HG02870 (cell line): ENCODE measurements at regions not wholly inside any gene's neighbourhood (a gene's known extent, or its start where the extent isn't known, plus 50 kb on each side); places are given as distances from the start of the nearest gene placed in this dataset.

Source experiments
- ATAC-seq: cut with Tn5 transposase; IDR thresholded peaks from one replicate; pipeline ENCODE4 v1.9.1; 2021; ENCODE audit warnings: mild to moderate bottlenecking, moderate library complexity; ENCODE audit not compliant: unreplicated experiment

DNA sequence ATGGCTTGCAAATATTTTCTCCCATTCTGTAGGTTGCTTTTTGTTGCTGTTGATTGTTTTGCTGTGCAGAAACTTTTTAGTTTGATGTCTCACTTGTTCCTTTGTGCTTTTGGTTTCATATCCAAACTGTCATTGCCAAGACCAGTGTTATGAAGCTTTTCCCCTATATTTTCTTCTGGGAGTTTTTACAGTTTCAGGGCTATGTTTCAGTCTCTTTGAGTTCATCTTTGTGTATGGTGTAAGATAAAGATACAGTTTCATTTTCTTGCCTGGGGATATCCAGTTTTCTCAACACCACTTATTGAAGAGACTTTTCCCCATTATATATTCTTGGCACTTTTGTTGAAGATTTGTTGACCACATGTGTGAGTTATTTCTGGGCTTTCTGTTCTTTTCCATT, 139.9 kb downstream of the MRPL57 start:
- no peak for ATAC-seq

DNA sequence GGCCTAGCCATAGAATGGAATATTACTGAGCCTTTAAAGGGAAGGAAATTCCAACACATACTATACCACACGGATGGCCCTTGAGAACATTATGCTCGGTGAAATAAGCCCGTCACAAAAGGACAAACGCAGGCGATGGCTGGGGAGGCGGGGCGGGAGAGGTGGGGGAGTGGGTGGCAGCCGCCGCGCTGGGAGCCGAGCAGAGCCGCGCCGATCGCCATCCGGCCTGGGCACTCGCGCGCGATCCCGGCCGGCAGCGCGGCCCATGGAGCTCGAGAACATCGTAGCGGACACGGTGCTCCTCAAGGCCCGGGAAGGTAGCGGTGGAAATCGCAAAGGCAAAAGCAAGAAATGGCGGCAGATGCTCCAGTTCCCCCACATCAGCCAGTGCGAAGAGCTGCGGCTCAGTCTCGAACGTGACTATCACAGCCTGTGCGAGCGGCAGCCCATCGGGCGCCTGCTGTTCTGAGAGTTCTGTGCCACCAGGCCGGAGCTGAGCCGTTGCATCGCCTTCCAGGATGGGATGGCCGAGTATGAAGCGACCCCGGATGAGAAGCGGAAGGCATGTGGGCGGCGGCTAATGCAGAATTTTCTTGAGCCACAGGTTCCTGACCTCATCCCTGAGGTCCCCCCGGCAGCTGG, 140.1 kb downstream of the ZDHHC20 start:
- ATAC-seq = no peak

DNA sequence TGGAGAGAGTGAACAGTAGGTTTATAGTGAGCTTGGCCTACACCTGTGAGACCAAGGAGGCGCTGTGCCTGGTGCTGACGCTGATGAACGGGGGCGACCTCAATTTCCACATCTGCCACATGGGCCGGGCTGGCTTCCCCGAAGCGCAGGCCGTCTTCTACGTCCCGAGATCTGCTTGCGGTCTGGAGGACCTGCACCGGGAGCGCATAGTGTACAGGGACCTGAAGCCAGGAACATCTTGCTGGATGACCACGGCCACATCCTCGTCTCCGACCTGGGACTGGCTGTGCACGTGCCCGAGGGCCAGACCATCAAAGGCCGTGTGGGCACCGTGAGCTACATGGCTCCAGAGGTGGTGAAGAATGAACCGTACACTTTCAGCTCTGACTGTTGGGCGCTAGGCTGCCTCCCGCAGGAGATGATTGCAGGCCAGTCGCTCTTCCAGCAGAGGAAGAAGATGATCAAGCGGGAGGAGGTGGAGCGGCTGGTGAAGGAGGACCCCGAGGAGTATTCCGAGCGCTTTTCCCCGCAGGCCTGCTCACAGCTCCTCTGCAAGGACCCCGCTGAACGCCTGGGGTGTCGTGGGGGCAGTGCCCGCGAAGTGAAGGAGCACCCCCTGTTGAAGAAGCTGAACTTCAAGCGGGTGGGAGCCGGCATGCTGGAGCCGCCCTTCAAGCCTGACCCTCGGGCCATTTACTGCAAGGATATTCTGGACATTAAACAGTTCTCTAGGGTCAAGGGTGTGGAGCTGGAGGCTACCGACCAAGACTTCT, 139.0 kb downstream of the ZDHHC20 start:
- no peak for ATAC-seq

DNA sequence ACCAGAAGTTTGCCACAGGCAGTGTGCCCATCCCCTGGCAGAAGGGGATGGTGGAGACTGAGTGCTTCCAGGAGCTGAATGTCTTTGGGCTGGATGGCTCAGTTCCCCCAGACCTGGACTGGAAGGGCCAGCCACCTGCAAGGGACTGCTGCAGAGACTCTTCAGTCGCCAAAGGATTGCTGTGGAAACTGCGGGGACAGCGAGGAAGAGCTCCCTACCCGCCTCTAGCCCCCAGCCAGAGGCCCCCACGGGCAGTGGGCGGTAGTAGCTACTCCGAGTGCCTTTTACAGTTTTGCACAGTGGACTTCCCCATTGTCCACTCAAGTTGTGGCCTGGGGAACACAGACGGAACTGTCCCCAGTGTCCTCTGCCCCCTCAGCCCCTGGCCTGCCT, 138.5 kb downstream of the ZDHHC20 start:
- no peak for ATAC-seq

DNA sequence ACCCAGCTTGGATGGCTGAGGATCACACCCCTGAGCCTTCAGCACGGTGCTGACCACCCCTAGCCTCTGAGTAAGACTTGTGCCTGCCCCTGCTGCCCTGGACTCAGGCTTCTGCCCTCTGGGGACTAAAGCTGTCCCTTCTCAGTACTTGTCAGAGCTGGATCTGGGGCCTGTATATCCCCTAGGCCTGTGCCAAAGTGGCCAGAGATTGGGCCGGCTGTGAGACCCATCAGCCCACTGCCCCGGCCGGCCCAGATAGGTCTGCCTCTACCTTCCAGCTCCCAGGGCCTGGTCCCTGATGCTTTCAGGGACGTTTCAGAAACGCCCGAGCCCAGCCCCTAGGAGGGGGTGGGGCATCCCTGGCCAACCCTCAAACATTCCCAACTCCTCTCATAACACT, 137.8 kb downstream of the ZDHHC20 start:
- ATAC-seq = no peak

DNA sequence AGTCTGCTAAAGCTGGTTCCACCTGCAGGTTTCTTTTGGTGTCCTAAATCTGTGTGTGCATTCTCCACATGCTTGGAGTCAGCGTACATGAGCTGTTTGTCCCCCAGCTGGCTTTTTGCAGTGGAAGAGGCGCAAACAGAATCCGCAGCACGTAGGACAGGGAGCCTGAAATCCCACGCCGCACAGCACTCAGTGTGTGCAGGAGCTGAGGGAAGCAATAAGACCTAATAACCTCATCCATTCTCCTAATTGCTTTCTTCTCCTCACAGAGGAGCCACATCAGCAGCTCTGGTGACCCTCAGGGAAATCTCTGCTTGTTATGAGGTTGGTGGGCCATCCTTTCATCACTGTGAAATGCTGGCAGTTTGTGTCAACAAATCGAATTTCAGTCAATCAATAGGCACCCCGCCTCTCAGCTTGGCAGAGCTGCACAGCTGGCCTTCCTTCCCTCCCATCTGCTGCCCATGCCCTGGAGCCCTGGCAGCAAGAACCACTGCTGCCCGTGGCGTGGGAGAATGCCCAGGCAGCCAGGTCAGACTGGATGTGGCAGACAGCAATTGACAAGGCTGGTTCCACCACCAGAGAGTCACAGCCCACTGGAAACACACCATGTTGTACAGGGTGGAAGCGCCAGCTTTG, 136.7 kb downstream of the ZDHHC20 start:
- ATAC-seq = no peak
